ENCODE measurements at regions not wholly inside any gene's neighbourhood (a gene's known extent, or its start where the extent isn't known, plus 50 kb on each side); places are given as distances from the start of the nearest gene placed in this dataset.

DNA sequence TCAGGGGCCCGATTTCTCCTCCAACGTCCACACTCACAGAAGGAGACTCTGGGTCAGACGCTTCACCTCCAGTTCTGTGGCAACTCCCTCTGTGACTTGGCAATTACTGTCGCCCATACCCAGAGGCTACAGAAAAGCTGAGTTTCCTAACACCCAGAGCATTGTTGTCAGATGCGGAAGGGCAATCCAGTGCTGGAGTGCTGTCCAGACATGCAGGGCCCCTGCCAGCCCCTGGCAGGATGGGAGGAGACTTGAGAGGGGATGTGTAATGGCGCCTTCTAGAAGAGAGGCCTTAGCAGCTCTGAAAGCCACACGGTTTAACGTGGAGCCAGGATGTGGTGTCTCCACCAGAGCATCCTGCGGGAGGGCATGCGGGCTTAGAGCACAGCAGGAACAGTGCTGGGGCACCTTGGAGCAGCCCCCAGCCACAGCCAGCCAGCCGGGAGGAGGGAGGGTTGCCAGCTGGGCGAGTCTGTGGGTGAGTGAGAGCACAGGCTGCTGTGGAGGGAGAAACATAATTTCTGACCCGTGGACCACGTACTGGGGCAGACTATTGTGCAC is 139.4 kb upstream of the IRX1 start:
- H3K9me3 ChIP-seq (ENCODE audit: insufficient read depth in 2 of 2, low read depth in 1 of 2, low read length in 1 of 2) = peaks cover 4 to 7% of the 10 kb centered on the region in 2 experiments; a peak in 1 of 4 replicates
- H3K18ac ChIP-seq (ENCODE audit: extremely low read depth, low read length) = no peak overlapping the region
- no peaks in the 10 kb centered on the region for H3K79me1 ChIP-seq (ENCODE audit: low read depth, low read length)
- H3K23me2 ChIP-seq (ENCODE audit: low read depth, low read length) = no peaks in the 10 kb centered on the region
- H4K8ac ChIP-seq (ENCODE audit: extremely low read depth, insufficient read depth, low read length) = no peak overlapping the region
- H3K4me1 ChIP-seq (replicated peaks in 1 of 4; ENCODE audit: control insufficient read depth in 3 of 4, insufficient read depth in 4 of 4, low read length in 3 of 4) = no peaks in the 10 kb centered on the region
- H2AFZ ChIP-seq (ENCODE audit: low read length) = no peak overlapping the region
- no peak overlapping the region for H3K4me3 ChIP-seq (ENCODE audit: extremely low read depth in 1 of 4, insufficient read depth in 2 of 4, low read depth in 3 of 4, low read length in 4 of 4)
- H4K91ac ChIP-seq (replicated peaks; ENCODE audit: insufficient read length, low read length) = no peak overlapping the region
- H3K9ac ChIP-seq (replicated peaks in 1 of 4; ENCODE audit: extremely low read depth in 1 of 4, low read depth in 3 of 4, low read length in 3 of 4) = no peak overlapping the region
- no peaks in the 10 kb centered on the region for H3K36me3 ChIP-seq (ENCODE audit: control insufficient read depth in 2 of 4, insufficient read depth in 4 of 4, low read length in 3 of 4)
- ChIA-PET POLR2A (ENCODE audit: partially characterized antibody) (no interaction called here), CTCF (ENCODE audit: partially characterized antibody) (no interaction called here)
- no peak overlapping the region for H3K4ac ChIP-seq (replicated peaks; ENCODE audit: insufficient read length, low read depth, low read length)
- H2AK5ac ChIP-seq (ENCODE audit: low read depth, low read length) = no peak overlapping the region
- TF ChIP-seq BACH1 (IDR thresholded peaks at IDR 0.05; ENCODE audit: low read length) (no peak), NANOG (IDR thresholded peaks at IDR 0.05; ENCODE audit: insufficient read depth, low read depth, low read length, poor library complexity, severe bottlenecking) (no peak), KDM1A (IDR thresholded peaks at IDR 0.05; ENCODE audit: borderline replicate concordance, low read length) (no peak), BRCA1 (IDR thresholded peaks at IDR 0.05; ENCODE audit: low read depth, low read length) (no peak), CTBP2 (IDR thresholded peaks at IDR 0.05; ENCODE audit: borderline replicate concordance, insufficient read depth, insufficient read length, low read length) (no peak), BCL11A (IDR thresholded peaks at IDR 0.05; ENCODE audit: low read depth in 2 of 2, low read length in 2 of 2) (no peak), SP1 (IDR thresholded peaks at IDR 0.05; ENCODE audit: low read depth, low read length) (no peak), POU5F1 (IDR thresholded peaks at IDR 0.05; ENCODE audit: low read depth, low read length) (no peak), SIN3A (conservative IDR thresholded peaks at IDR 0.05 in 1 of 2, IDR thresholded peaks at IDR 0.05 in 1 of 2; ENCODE audit: low read depth in 1 of 2, low read length in 2 of 2) (no peak), FOSL1 (IDR thresholded peaks at IDR 0.05; ENCODE audit: insufficient read depth, low read depth, low read length) (no peak), KDM4A (IDR thresholded peaks at IDR 0.05; ENCODE audit: low read depth, low read length, severe bottlenecking) (no peak), SP2 (IDR thresholded peaks at IDR 0.05; ENCODE audit: low read length) (no peak), NRF1 (IDR thresholded peaks at IDR 0.05; ENCODE audit: low read depth, low read length) (no peak), ATF3 (IDR thresholded peaks at IDR 0.05; ENCODE audit: insufficient read depth, low read depth, low read length) (no peak)
- FAIRE-seq (no peak), DNase-seq (ENCODE audit: low read depth in 1 of 2, low spot score in 2 of 2) (no peak)
- H3K23ac ChIP-seq (ENCODE audit: insufficient read length) = no peak overlapping the region
- H2BK15ac ChIP-seq (ENCODE audit: low read length) = no peak overlapping the region
- no peak overlapping the region for H2BK120ac ChIP-seq (replicated peaks; ENCODE audit: low read depth, low read length)
- H4K20me1 ChIP-seq (replicated peaks in 1 of 2; ENCODE audit: control insufficient read depth in 1 of 2, insufficient read depth in 2 of 2, low read length in 2 of 2) = no peaks in the 10 kb centered on the region
- H3K56ac ChIP-seq (replicated peaks; ENCODE audit: insufficient read length, low read depth, low read length) = no peak overlapping the region
- 84% methylated on average over 14 of the region's 14 CpGs; no CpG with 5 or more reads in 1 of the 2 experiments for WGBS, 2 experiments (ENCODE audit: extremely low coverage in 1 of 2, insufficient coverage in 1 of 2, insufficient read length in 1 of 2, insufficient replicate concordance in 2 of 2, low coverage in 1 of 2, low lambda C conversion rate in 2 of 2, missing lambda C conversion rate in 1 of 2)
- H3K4me2 ChIP-seq (ENCODE audit: insufficient read depth in 1 of 2, low read depth in 2 of 2, low read length in 2 of 2) = no peak overlapping the region
- H2BK12ac ChIP-seq (ENCODE audit: low read depth, low read length) = no peak overlapping the region
- no peaks in the 10 kb centered on the region for H3K27me3 ChIP-seq (replicated peaks in 1 of 4; ENCODE audit: control insufficient read depth in 3 of 4, extremely low read depth in 1 of 4, insufficient read depth in 3 of 4, low read length in 3 of 4)
- H3K14ac ChIP-seq (ENCODE audit: insufficient read length) = no peak overlapping the region
- H2BK20ac ChIP-seq (ENCODE audit: low read length) = no peak overlapping the region
- no peak overlapping the region for H2BK5ac ChIP-seq (ENCODE audit: low read depth, low read length)
- no peak overlapping the region for H3K27ac ChIP-seq (ENCODE audit: low read depth, low read length)
- no peaks in the 10 kb centered on the region for H3K79me2 ChIP-seq (ENCODE audit: control insufficient read depth in 1 of 2, insufficient read depth in 2 of 2, low read length in 2 of 2)
- H4K5ac ChIP-seq (ENCODE audit: insufficient read length, low read depth, low read length) = no peak overlapping the region
